Bronchial epithelial cell (primary cell): ENCODE measurements at regions not wholly inside any gene's neighbourhood (a gene's known extent, or its start where the extent isn't known, plus 50 kb on each side); places are given as distances from the start of the nearest gene placed in this dataset.

Experiments used
- DNase-seq: peaks from one replicate; pipeline ENCODE4 v3.0.0-alpha.2; 2010; ENCODE audit warnings: low read depth
- FAIRE-seq: peaks from 2 replicates; lab custom pipeline; 2011; peaks lifted over from hg19 to GRCh38; lab: Jason Lieb, UNC
- H3K27me3 ChIP-seq: 2 replicates; pipeline ENCODE4 v1.5.1; 2011; ENCODE audit warnings: low read length; ENCODE audit not compliant: control insufficient read depth, insufficient read depth
- H3K36me3 ChIP-seq: 2 replicates; pipeline ENCODE4 v1.5.1; 2011; ENCODE audit warnings: low read length; ENCODE audit not compliant: control insufficient read depth, insufficient read depth
- H3K4me3 ChIP-seq: 2 replicates; pipeline ENCODE4 v1.5.1; 2011; ENCODE audit warnings: mild to moderate bottlenecking, low read depth, low read length, control low read depth
- TF ChIP-seq, protein P1 (sequence below): IDR thresholded peaks from 2 replicates; pipeline ENCODE4 v1.5.1; 2011; ENCODE audit warnings: mild to moderate bottlenecking, moderate library complexity, low read length, control low read depth, inconsistent platforms; ENCODE audit not compliant: insufficient read depth, severe bottlenecking

DNA sequence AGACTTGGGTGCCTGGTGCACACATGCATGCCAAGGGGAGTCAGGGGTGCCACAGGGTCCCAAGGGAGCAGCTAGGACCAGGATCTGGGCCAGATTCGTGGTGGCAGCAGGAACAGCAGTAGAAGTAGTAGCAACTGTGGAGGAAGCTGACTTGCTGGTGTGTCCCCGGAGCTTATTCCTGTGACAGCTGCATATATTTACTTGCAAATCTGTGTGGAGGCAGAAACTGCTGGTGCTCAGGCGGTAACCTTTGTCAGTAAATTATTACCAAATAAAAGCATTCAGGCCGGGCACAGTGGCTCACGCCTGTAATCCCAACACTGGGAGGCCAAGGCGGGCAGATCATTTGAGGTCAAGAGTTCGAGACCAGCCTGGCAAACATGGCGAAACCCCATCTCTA is 67.4 kb upstream of the RAB18 start:
- Histone ChIP-seq H3K4me3 (no peak overlapping the region), H3K27me3 (no peaks in the 10 kb centered on the region), H3K36me3 (no peaks in the 10 kb centered on the region)
- DNase-seq (no peak), FAIRE-seq (no peak)
- TF ChIP-seq, protein P1, sequence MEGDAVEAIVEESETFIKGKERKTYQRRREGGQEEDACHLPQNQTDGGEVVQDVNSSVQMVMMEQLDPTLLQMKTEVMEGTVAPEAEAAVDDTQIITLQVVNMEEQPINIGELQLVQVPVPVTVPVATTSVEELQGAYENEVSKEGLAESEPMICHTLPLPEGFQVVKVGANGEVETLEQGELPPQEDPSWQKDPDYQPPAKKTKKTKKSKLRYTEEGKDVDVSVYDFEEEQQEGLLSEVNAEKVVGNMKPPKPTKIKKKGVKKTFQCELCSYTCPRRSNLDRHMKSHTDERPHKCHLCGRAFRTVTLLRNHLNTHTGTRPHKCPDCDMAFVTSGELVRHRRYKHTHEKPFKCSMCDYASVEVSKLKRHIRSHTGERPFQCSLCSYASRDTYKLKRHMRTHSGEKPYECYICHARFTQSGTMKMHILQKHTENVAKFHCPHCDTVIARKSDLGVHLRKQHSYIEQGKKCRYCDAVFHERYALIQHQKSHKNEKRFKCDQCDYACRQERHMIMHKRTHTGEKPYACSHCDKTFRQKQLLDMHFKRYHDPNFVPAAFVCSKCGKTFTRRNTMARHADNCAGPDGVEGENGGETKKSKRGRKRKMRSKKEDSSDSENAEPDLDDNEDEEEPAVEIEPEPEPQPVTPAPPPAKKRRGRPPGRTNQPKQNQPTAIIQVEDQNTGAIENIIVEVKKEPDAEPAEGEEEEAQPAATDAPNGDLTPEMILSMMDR: no peak

DNA sequence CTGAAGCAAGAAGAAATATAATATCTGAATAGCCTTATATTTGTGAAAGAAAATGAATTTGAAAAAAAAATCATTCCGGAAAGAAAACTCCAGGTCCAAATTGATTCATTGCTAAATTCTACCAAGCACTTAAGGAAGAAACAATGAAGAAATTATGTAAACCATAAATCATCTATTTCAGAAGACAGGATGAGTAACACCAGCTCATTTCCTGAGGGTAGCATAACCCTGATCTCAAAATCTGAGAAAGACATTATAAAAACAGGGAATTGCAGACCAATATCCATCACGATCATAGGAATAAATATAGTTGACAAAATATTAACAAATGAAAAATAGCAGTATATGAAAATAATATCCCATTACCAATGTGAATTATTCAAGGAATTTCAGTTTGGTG is 70.1 kb upstream of the RAB18 start:
- TF ChIP-seq, protein P1: no peak

DNA sequence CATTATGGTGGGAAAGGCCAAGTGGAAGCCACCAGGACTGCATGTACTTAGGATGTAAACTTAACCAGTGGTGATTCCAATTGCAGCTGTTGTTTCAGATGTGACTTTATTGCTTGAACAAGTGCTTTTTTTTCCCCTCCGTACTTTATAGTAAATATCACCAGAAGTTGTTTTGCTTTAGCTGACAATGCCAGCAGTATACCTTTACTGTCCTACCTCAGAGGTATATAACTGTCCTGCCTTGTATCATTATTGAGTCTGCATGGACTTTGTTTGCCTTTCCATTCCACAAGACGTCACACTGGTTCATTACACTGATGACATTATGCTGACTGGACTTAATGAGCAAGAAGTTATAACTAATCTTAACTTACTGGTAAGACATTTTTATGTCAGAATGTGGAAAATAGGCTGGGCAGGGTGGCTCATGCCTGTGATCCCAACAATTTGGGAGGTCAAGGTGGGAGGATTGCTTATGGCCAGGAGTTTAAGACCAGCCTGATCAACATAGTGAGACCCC is 77.1 kb upstream of the RAB18 start:
- peak; percentile 64 for FAIRE-seq
- Histone ChIP-seq H3K36me3 (no peaks in the 10 kb centered on the region), H3K27me3 (no peaks in the 10 kb centered on the region), H3K4me3 (no peak overlapping the region)
- TF ChIP-seq, protein P1: no peak
- DNase-seq: peak; percentile 54

More for the DNA sequence above, 70.1 kb upstream of the RAB18 start:
- FAIRE-seq: no peak
- DNase-seq: peak; percentile 35
- Histone ChIP-seq H3K36me3 (no peaks in the 10 kb centered on the region), H3K27me3 (no peaks in the 10 kb centered on the region), H3K4me3 (no peak overlapping the region)

DNA sequence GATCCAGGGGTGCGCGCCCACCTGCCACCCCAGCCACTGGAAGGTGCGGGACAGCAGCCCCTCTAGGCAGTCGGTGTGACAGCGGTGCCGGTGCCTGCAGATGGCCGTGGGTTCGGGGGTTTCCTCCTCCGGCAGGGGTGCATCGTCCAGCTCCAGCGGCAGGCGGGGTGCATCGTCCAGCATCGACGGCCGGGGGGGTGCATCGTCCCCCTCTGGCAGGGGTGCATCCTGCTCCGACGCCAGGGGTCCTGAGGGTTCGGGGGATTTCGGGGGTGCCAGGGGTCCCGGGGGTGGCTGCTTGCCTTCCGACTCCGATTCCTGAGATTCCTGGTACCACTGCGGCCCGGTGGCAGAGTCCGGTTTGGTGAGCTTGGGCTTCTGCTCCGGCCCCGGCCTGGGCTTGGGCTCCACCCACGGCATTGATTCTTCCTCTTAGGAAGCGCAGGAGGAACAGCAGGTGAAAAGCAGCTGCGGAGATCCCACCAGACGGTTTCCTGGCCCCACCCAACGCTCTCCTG is 90.2 kb upstream of the RAB18 start:
- no peaks in the 10 kb centered on the region for H3K36me3 ChIP-seq
- FAIRE-seq: no peak
- DNase-seq: no peak
- peaks cover 4% of the 10 kb centered on the region for H3K27me3 ChIP-seq
- no peak overlapping the region for H3K4me3 ChIP-seq
- TF ChIP-seq, protein P1: no peak

DNA sequence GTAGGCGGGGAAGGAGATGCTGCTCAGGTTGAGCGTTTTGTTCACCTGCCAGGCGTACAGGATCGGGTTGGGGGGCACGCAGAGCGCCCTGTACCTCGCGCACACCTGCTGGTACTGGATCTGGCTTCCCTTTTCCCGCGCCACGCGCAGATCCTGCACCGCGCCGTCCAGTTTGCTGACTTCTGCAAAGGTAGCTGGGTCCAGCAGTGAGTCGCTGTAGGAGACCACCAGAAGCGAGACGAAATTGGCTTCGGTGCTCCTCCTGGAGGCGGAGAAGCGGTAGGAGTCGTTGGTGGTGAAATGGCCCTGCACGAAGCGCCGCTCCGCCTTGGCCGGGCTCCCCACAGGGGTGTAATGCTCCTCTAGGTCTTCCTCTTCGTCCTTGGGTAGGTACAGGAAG is 90.7 kb upstream of the RAB18 start:
- TF ChIP-seq, protein P1: no peak
- DNase-seq: no peak
- no peak overlapping the region for H3K4me3 ChIP-seq
- H3K27me3 ChIP-seq: peaks cover 4% of the 10 kb centered on the region
- no peaks in the 10 kb centered on the region for H3K36me3 ChIP-seq
- FAIRE-seq: no peak

- no peak overlapping the region for H3K4me3 ChIP-seq
- FAIRE-seq (no peak), DNase-seq (no peak)
- TF ChIP-seq, protein P1: no peak
- no peaks in the 10 kb centered on the region for H3K36me3 ChIP-seq
- H3K27me3 ChIP-seq: peaks cover 4% of the 10 kb centered on the region
Measured at GRCh38 chr10:27410153-27410552, 94.0 kb upstream of the RAB18 start.
